RWPE2 (cell line): ENCODE measurements at regions not wholly inside any gene's neighbourhood (a gene's known extent, or its start where the extent isn't known, plus 50 kb on each side); places are given as distances from the start of the nearest gene placed in this dataset.
"Not testable (repeated sequence)": the region's sequence is repeated elsewhere in the genome, so short reads cannot be mapped to it uniquely, and the experiment has no call there.

Experiments used
- ATAC-seq: fragments of 200-7000 bp; cut with Tn5 transposase; 3 replicates; pipeline ENCODE4 v1.9.1; 2021; ENCODE audit warnings: low read depth
- DNase-seq: peaks from one replicate; pipeline ENCODE4 v3.0.0-alpha.2; 2020; ENCODE audit warnings: low spot score
- H3K27ac ChIP-seq: fragments of 450-650 bp; 2 replicates; pipeline ENCODE4 v1.5.1; 2017; ENCODE audit warnings: mild to moderate bottlenecking; ENCODE audit not compliant: poor library complexity, severe bottlenecking
- H3K27me3 ChIP-seq: fragments of 250-450 bp; sonication (Bioruptor Pico); 2 replicates; pipeline ENCODE4 v1.5.1; 2021; ENCODE audit warnings: mild to moderate bottlenecking, moderate library complexity; ENCODE audit not compliant: insufficient read depth, poor library complexity, severe bottlenecking
- H3K36me3 ChIP-seq: fragments of 250-450 bp; sonication (Bioruptor Pico); 2 replicates; pipeline ENCODE4 v1.5.1; 2020; ENCODE audit warnings: low read depth, mild to moderate bottlenecking, moderate library complexity
- H3K4me1 ChIP-seq: fragments of 250-450 bp; sonication (Bioruptor Pico); 2 replicates; pipeline ENCODE4 v1.5.1; 2021; ENCODE audit warnings: mild to moderate bottlenecking, moderate library complexity; ENCODE audit not compliant: insufficient read depth, poor library complexity, severe bottlenecking
- H3K4me3 ChIP-seq: fragments of 250-450 bp; sonication (Bioruptor Pico); 2 replicates; pipeline ENCODE4 v1.5.1; 2021; ENCODE audit warnings: mild to moderate bottlenecking, moderate library complexity; ENCODE audit not compliant: severe bottlenecking
- H3K9me3 ChIP-seq: fragments of 250-450 bp; sonication (Bioruptor Pico); 2 replicates; pipeline ENCODE4 v1.5.1; 2021; ENCODE audit warnings: mild to moderate bottlenecking, moderate library complexity; ENCODE audit not compliant: severe bottlenecking

GRCh38 chr1:149408404-149408803 is 66.4 kb upstream of the NBPF19 start:
- ATAC-seq, H3K4me3 ChIP-seq, H3K9me3 ChIP-seq, H3K27me3 ChIP-seq, H3K4me1 ChIP-seq, DNase-seq, H3K27ac ChIP-seq, H3K36me3 ChIP-seq: not testable (repeated sequence)

GRCh38 chr1:149415373-149415772 is 59.5 kb upstream of the NBPF19 start:
- not testable (repeated sequence) for H3K36me3 ChIP-seq, ATAC-seq, DNase-seq

GRCh38 chr1:149418782-149419181 is 56.1 kb upstream of the NBPF19 start:
- ATAC-seq, H3K4me3 ChIP-seq, H3K27ac ChIP-seq, H3K9me3 ChIP-seq, H3K36me3 ChIP-seq, DNase-seq, H3K27me3 ChIP-seq, H3K4me1 ChIP-seq: not testable (repeated sequence)

More at GRCh38 chr1:149415373-149415772, 59.5 kb upstream of the NBPF19 start:
- H3K27me3 ChIP-seq, H3K9me3 ChIP-seq, H3K4me3 ChIP-seq, H3K27ac ChIP-seq, H3K4me1 ChIP-seq: not testable (repeated sequence)

- not testable (repeated sequence) for DNase-seq, ATAC-seq, H3K36me3 ChIP-seq
Measured at GRCh38 chr1:149423122-149423521, 51.7 kb upstream of the NBPF19 start.

More at GRCh38 chr1:149423122-149423521, 51.7 kb upstream of the NBPF19 start:
- H3K4me1 ChIP-seq, H3K9me3 ChIP-seq, H3K27me3 ChIP-seq, H3K27ac ChIP-seq, H3K4me3 ChIP-seq: not testable (repeated sequence)
